HG02970 (cell line): ENCODE measurements at regions not wholly inside any gene's neighbourhood (a gene's known extent, or its start where the extent isn't known, plus 50 kb on each side); places are given as distances from the start of the nearest gene placed in this dataset.

Source experiments
- ATAC-seq: cut with Tn5 transposase; IDR thresholded peaks from one replicate; pipeline ENCODE4 v1.9.1; 2021; ENCODE audit warnings: mild to moderate bottlenecking, moderate library complexity, moderate number of reproducible peaks; ENCODE audit not compliant: unreplicated experiment, low FRiP score

DNA sequence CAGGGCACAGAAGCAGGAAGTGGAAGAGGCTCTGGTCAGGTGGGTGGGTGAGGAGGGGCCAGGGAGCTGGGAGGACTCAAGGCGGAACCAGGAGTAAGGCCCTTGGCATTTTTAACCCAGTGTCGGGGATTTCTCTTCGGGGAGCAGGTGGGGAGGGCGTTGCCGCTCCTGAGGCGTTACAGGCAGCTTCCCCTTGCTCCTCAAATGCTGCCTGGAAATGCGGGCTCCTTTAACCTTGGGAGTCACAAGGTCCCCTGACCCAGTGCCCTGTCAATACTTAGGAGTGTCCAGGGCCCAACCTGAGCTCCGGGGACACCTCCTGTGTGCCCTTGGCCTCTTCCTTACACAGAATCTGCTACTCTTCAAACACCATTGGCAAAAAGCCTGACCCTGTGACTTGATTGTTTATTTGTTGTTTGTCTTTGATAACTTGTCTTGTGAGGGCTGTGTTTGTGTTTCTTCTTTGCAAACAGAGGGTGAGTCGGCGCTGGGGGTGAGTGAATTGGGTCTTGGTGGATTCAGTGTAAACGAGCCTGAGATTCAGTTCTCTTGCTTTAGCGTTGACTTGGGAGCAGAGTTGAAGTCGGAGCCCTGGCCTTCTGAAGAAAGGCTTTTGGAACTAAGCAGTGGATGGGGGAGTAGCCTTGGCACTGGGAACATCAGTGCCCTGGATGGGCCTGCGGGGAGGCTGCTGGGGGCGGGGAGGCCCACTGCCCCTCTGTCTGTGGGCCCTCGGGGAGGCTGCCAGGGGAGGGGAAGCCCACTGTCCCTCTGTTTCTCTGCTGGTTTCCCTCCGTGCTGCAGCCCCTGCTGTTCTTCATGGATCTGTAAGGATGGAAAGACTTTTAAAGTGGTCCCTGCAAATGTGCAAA, 300.7 kb upstream of the IRX4 start:
- no peak for ATAC-seq

DNA sequence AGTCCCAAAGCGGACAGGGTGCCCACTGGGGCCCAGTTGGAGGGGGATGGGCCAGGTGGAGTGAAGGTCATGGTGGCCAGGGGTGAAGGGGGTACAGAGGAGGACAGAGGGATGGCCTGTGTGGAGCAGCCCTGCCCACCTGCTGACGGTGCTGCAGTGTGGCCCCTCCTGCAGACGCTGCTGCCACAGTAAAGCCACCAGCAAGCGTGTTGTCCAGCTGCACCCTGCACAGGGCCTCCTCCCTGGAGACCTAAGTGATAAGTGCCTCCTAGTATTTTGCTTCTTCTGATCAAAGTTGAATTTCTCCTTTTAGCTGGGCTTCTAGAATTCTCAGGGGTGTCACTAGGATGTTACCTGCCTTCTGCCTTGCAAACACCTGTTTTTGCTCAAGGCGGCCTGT, 299.3 kb upstream of the IRX4 start:
- ATAC-seq = no peak

DNA sequence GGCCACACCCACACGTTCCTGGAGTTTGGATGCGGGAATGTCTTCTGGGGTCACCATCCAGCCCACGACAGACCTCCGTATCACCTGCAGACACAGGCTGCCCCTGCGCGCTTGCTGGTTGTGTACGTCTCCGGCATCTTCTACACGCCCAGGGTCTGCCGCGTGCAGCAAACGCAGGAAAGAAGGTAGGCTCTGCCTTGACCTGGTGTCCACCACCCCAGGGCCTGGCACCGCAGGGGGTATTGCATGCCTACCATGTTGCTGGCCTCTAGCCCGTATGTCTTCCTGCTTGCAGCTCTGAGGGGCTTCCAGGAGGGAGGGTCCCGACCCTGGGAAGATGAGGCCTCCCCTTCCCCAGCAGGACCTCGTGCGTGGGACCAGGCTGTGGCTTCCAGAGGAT, 298.8 kb upstream of the IRX4 start:
- no peak for ATAC-seq

DNA sequence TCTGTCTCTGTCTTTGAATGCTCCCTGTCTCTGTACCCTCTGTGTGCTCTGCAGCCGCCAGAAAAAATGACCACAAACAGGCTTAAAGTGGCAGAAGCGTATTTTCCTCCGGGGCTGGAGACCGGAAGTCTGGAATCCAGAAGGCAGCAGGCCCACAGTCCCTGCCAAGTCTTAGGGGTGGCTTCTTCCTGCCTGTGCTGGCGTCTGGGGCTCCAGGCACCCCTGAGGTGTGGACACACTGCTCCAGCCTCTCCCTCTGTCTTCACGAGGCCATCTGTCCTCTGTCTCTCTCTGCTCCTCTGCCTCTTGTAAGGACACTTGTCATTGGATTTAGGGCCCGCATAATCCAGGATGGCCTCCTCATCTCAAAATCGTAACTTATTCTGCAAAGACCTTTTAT, 298.4 kb upstream of the IRX4 start:
- no peak for ATAC-seq

DNA sequence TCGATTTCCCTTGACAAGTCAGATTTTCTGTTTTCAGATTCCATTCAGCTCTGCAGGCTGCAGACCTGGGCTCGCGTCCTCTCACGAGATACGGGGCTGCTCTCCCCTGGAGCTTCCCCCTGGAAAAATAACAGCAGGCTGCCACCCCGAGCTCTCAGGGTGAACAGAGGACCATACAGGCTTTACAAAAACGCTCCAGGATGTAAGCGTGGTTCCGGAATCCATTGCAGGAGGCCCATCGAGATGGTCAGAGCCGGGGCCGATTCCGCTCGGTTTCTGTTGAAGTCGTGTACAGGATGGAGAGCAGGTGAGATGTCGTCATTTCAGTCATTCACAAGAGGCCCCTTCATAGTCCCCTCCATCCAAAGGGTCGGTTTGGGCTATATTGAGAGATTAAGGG, 297.7 kb upstream of the IRX4 start:
- ATAC-seq = no peak

DNA sequence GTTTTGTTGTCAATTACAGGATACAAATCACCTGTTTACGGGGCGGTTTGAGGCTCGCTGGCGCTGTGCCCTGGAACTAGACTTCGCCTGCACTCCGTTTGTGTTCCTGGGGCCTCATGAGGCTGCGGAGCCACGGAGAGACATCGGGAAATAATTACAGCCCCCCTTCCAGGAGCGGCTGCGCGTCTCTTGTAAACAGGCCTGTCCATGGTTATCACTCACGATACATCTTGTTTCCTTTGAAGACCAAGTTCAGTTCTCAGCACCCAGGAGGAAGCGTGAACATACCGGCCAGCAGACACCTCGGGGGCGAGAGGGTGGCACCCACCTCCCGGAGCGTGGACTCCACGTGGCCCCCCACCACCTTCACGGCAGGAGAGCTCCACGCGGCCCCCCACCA, 297.1 kb upstream of the IRX4 start:
- no peak for ATAC-seq

DNA sequence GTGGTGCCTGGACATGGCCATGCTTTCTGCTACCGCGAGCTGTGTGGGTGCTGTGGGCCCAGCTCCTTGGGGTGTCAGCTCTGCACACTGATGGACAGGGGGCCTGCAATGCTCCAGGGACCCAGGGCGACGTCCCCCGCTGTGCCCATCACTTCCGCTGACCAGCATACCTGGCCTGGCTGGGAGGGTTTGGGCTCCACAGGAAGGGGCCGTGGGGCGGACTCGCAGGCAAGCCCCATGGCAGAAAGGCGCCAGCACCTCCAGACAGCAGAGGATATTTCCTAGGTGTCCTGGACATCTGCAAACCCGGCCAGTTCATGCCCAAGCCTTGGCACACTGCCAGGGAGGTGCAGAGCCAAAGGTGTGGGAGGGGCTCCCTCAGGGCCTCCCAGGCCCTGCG, 295.8 kb upstream of the IRX4 start:
- ATAC-seq = no peak

DNA sequence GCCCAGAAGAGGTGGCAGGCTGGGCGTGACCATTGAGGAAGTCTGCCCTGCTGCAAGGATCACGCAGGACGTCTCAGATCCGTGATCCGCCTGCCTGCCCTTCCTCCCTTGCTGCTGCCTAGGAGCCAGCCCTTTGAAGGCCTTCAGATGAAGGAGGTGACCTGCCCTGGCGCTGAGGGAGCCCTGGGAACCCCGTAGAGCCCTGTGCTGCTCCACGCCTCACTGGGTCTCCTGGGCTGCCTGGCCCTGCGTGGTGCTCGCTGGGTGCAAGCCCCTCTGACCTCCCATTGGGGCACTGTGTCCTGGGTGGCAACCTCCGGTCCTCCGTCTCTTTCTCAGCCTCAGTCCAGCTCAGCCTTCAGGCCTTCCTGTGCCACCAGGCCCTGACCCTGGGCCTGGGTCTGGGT, 295.3 kb upstream of the IRX4 start:
- no peak for ATAC-seq

DNA sequence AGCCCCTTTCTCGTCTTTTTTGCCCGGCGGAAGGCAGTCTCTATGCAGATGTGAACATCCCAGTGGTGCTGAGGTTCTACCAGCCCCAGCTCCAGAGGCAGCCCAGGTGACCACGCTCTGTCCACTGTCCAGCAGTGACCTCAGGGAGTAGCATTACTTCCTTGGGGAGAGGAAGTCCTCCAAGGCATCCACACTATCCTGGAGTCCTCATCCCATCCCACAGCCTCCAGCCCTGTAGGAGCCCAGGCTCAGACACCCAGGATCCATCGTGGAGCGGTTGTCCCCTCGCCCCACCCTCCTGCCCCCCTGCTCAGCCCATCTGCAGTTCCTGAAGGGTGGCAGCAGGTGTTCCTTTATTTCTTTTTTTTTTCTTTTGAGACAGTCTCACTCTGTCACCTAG, 294.5 kb upstream of the IRX4 start:
- ATAC-seq = no peak

DNA sequence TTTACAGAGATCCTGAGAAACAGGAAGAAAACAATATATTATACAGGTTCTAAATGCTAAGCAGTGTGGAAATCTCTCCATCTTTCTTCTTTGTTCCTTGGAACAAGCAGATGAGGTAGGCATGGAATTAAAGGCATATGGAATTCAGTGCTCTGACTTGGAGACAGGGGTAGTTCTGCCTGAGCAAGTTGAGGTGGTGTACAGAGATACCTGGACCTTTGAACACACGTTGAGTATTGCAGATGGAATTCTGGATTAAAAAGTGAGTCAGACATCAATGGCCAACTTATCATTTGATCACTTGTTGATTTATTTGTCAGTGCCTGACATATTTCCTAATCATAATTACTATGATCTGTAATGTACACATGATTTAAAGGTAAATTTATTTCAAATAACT, 293.9 kb upstream of the IRX4 start:
- ATAC-seq = no peak

DNA sequence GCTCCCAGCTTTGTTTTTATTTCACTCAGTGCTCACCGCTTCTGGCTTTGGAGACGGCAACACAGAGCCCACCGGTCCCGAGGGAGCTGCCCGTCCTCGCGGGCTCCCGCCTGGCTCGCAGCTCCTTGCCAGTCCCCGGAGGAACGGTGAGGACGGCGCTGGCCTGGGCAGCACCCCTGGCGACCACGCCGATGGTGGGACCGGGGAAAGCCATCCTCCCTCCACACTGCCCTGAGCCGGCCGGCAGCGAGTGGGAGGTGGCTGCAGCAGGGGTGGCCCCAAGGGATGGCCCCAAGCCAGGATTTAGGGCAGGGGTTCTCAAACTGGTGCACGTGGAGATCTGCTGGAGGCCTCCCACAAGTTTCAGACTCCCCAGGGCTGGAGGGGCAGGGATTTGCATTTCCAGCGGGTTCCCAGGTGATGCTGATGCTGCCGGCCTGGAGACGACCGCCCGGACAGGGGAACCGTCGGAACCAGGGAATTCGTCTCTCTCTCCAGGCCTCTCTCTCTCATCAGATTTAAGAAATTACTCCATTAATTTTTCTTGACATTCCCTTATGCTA, 293.2 kb upstream of the IRX4 start:
- no peak for ATAC-seq

DNA sequence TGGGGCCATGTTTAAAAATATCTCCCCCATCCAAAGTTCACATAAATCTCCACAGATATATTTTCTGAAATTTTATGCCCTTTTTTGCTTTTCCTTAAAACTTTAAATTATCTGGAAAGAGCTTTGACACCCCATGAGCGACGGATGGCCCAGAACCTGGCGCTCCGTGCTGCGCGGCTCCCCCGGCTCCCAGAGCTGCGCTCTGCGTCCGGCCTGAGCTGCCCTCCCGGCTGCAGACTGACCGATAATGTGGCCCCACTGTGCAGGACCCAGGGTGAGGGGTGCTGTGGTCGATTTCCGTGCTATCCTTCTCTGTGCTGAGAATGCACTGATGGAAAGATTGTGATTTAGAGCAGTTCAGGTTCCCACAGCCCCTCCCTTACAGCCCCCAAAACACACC, 292.3 kb upstream of the IRX4 start:
- no peak for ATAC-seq

DNA sequence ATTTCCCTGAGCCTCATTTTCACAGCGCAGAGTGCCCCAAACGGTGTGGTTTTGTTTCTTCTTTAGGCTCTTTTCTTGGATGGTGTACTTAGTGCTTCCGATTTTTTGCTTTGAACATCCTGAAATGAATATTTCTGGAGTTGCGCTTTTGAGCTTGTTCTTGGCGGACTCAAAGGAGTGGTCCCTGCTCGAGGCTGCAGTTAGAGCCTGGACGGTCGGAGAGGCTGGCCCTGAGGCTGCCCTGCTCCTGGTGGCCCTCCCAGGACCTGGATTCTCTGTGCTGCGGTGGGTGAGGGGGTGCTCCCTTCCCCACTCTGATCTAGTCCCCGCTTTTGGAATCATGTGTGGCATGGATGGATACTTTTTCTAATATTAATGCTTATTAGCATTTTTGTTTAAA, 291.8 kb upstream of the IRX4 start:
- no peak for ATAC-seq

DNA sequence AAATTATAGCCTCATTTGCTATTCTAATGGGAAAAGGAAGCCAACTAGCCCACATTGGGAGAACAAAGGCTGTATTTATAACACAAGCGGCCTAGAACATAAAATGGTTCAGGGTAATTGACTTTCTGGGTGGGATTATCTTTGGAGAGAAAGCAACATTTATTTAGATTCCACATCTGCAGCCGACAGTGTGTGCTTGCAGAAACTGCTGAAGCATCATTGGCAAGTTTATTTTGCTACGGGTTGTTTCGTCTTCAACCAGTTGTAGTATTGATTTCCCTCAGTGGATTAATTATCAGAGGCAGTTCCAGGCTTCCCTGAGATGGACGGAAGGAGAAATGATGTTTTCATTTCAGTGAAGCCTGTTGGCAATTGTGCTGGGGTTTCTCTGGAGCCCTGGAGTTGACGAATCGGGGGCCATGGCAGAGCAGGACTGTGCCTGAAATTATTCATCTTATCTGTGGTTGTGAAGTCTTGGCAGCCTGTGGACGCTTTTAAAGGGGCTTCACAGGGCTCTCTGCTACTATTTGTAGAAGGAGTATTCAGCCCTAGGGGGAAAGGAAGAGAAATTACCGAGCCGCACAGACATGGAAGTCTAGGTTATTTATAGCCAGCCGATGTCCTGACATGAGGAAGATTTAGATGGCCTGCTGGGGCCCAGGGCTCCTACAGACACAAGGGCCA, 290.6 kb upstream of the IRX4 start:
- ATAC-seq = no peak

DNA sequence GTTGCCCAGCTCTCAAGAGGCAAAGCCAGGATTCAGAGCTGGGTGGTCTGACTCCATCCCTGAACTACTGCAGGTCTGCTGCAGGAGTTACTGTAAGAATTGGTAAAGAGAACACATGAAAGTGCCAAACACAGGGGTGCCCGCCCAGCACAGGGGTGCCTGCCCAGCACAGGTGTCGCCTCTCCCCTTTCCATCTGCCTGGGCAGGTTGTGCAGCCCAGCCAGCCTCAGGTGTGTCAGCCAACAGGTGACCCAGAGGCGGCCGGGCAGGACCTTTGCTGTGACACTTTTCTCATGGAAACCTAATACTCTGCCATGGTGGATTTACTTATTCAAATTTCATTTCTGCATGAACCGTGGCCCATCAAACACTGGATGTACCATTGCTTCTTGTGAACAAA, 289.7 kb upstream of the IRX4 start:
- no peak for ATAC-seq

DNA sequence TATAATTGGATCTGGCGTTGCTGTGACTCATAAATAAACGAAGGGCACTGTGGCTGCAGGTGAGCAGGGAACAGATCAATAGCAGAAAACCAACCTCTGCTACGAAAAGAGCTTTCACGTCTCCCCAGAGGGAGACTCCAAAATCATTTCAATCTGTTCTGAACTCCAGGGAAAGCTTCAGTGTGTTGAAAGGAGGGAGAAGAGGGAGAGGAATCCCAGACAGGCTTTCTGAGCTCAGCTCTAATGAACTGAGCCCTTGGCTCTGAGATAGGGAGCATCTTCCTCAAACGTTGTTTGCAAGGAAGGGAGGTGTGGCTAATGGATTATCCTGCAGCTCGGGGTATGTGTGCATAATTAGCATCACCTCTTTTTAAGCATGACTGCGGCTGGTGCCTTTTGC, 288.0 kb upstream of the IRX4 start:
- ATAC-seq = no peak

DNA sequence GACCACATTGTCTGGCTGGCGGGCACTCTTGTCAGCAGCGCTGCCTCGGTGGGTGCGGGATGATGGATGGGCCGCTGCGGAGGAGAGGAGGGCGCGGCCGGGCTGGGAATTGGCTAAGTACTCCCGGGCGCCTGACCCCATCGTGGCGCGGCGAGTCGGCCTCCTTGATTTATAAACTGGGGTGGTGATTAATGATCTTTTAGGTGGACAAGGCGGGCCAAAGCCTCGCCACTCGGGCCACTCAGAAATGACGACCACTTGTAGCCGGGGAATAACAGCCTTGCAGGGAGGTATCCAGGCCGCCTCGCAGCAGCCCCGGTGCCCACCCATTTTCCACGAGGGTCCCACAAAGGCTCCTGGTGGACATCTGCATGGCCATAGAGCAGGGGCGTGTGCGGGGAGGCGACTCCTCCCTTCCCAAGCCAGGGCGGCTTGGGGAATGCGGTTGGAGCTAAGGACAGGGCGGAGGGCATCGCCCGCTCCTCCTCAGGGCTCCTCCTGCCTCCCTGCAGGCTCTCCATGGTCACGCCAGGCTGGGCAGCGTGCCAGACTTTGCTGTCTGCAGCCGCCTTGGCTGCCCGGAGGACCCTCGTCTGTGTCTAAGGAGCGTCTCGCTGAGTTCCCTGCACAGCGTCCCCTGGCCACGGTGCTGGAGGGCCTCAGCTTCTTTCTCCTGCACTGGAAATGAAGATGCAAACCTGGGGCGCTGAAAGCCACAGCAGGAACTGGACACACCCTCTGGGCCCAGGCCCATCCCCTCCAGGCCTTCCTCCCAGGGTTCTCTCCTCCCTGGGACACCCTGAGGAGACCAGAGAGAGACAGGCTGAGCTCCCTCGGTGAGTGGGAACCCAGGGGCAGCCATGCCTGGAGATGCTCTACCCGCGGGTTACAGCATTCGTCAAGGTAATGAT, 287.4 kb upstream of the IRX4 start:
- no peak for ATAC-seq

DNA sequence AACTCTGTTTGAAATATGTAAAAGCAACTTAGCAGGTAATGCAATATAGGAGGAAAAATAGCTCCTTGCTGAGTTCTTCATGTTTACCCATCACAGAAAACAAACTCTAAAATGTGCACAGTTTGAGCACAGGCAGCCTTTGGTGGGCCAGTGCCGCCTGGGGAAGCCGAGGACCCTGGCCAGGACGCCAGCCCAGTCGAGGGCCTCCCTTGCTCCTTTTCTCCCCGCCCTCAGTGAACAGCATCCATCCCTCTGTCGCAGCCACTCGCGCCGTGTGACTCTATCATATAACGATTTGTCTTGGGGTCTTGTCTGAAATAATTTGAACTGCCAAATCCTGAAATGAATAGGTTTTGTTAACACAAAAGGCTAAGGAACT, 286.7 kb upstream of the IRX4 start:
- no peak for ATAC-seq

DNA sequence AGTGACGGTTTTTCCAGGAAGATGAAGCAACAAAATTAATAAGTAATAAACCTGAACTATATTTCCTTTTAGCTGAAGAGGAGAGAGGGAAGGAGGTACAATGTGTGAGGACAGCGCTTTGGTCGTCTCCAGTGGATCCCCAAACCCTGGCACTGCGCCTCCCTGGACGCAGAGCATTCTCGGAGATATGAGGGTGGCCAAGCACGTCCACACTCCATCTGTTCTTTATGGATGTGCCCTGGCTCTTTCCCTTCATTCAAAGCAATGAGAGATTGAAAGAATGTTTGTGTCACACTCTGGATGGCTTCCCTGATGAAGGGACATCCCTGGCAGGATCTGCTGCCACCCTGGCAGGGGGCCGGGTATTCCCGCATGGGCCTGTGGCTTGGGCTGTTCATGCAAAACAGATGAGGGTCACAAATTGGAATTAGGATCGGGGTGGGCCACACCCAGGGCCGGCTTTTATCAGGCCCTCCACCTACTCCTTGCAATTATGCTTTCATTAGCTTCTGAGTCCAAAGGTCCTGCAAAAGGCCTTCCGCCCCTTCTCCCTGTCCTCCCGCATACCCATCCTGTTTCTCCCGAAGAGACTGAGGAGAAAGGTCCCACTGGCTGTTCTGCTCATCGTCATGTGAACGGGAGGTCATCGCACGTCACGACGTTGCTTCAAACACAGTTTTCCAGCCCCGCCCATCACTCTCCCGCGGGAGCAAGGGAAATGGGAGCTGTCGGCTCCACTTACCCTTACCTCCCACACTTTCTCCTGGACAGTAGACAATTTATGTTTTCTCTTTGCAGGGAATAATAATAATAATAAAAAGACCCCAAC, 286.1 kb upstream of the IRX4 start:
- no peak for ATAC-seq

DNA sequence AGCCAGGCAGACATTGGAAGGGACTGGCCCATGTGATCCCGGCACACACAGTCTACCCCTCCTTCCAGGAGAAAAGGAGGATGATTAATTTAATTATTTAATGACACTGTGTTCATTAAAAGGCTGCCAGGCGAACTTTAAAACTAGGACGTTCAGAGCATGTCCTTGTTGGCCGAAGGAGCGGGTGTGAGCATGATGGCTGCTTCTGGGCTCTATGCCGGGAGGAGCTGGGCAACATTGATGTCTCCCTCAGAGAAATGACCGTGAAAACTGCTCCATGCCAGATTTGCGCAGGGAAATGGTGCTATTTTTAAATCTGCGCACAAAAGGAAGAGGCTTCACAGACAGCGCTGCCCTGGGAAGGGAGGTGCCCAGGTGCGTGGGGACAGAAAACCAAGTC, 284.9 kb upstream of the IRX4 start:
- no peak for ATAC-seq
